Stimulated activated CD8-positive, alpha-beta memory T cell treated with anti-CD3 and anti-CD28 coated beads, Interleukin-4, amount 100 ng/mL, for 48 hours (primary cell): ENCODE measurements at regions not wholly inside any gene's neighbourhood (a gene's known extent, or its start where the extent isn't known, plus 50 kb on each side); places are given as distances from the start of the nearest gene placed in this dataset.
"Not testable (repeated sequence)": the region's sequence is repeated elsewhere in the genome, so short reads cannot be mapped to it uniquely, and the experiment has no call there.

Experiments
- DNase-seq: peaks from one replicate; pipeline ENCODE4 v3.0.0-alpha.2; 2020

GRCh38 chr13:91233291-91233690, 114.2 kb upstream of the MIR17HG start:
- DNase-seq, result no peak

- no peak for DNase-seq
These were observed 111.3 kb upstream of the MIR17HG start for GRCh38 chr13:91236182-91236581.

- no peak for DNase-seq
These were observed 110.6 kb upstream of the MIR17HG start for GRCh38 chr13:91236921-91237320.

- DNase-seq, result no peak
These were observed 109.5 kb upstream of the MIR17HG start for GRCh38 chr13:91238036-91238435.

- DNase-seq, result no peak
These were observed 107.1 kb upstream of the MIR17HG start for GRCh38 chr13:91240341-91240740.

- DNase-seq, result no peak
These were observed 106.1 kb upstream of the MIR17HG start for GRCh38 chr13:91241221-91241933.

GRCh38 chr13:91242652-91243051, 104.8 kb upstream of the MIR17HG start:
- no peak for DNase-seq

GRCh38 chr13:91245288-91245687, 102.2 kb upstream of the MIR17HG start:
- DNase-seq, result no peak

- no peak for DNase-seq
These were observed 99.7 kb upstream of the MIR17HG start for GRCh38 chr13:91247768-91248167.

- DNase-seq, result no peak
These were observed 99.2 kb upstream of the MIR17HG start for GRCh38 chr13:91248249-91248648.

- no peak for DNase-seq
These were observed 98.1 kb upstream of the MIR17HG start for GRCh38 chr13:91249370-91249769.

- DNase-seq, result no peak
These were observed 97.6 kb upstream of the MIR17HG start for GRCh38 chr13:91249861-91250260.

GRCh38 chr13:91251573-91251972, 95.9 kb upstream of the MIR17HG start:
- DNase-seq, result not testable (repeated sequence)

- DNase-seq, result no peak
These were observed 83.0 kb upstream of the MIR17HG start for GRCh38 chr13:91264484-91264883.

- DNase-seq, result no peak
These were observed 78.2 kb upstream of the MIR17HG start for GRCh38 chr13:91269237-91269636.

- no peak for DNase-seq
These were observed 77.5 kb upstream of the MIR17HG start for GRCh38 chr13:91270031-91270430.

- DNase-seq, result no peak
These were observed 75.2 kb upstream of the MIR17HG start for GRCh38 chr13:91272235-91272777.

GRCh38 chr13:91273675-91274074, 73.8 kb upstream of the MIR17HG start:
- no peak for DNase-seq

GRCh38 chr13:91277013-91277676, 70.3 kb upstream of the MIR17HG start:
- DNase-seq, result no peak

- DNase-seq, result no peak
These were observed 69.2 kb upstream of the MIR17HG start for GRCh38 chr13:91278291-91278690.

- no peak for DNase-seq
These were observed 68.6 kb upstream of the MIR17HG start for GRCh38 chr13:91278888-91279287.

GRCh38 chr13:91280801-91281200, 66.7 kb upstream of the MIR17HG start:
- DNase-seq, result no peak

- no peak for DNase-seq
These were observed 63.2 kb upstream of the MIR17HG start for GRCh38 chr13:91284335-91284734.

GRCh38 chr13:91286317-91286716, 61.2 kb upstream of the MIR17HG start:
- DNase-seq, result no peak
